ENCODE measurements at regions not wholly inside any gene's neighbourhood (a gene's known extent, or its start where the extent isn't known, plus 50 kb on each side); places are given as distances from the start of the nearest gene placed in this dataset.

- Mint-ChIP-seq H3K9me3 (ENCODE audit: unreplicated experiment) (no peaks in the 10 kb centered on the region), H3K27ac (ENCODE audit: unreplicated experiment) (no peak overlapping the region), H3K36me3 (ENCODE audit: low read depth, unreplicated experiment) (no peaks in the 10 kb centered on the region), H3K4me3 (ENCODE audit: unreplicated experiment) (no peak overlapping the region), H3K27me3 (ENCODE audit: unreplicated experiment) (peaks cover 2% of the 10 kb centered on the region), H3K4me1 (ENCODE audit: unreplicated experiment) (peaks cover 17% of the 10 kb centered on the region)
- DNase-seq (ENCODE audit: low spot score) = no peak
- no peak for TF ChIP-seq CTCF (IDR thresholded peaks at IDR 0.05; ENCODE audit: unreplicated experiment)
Measured at GRCh38 chr11:109507836-109508561, 86.0 kb downstream of the C11orf87 start.

- H3K4me3 Mint-ChIP-seq (ENCODE audit: unreplicated experiment) = no peak overlapping the region
- H3K4me1 Mint-ChIP-seq (ENCODE audit: unreplicated experiment) = peaks cover 17% of the 10 kb centered on the region
- no peak for TF ChIP-seq CTCF (IDR thresholded peaks at IDR 0.05; ENCODE audit: unreplicated experiment)
- no peak for DNase-seq (ENCODE audit: low spot score)
- H3K27me3 Mint-ChIP-seq (ENCODE audit: unreplicated experiment) = peaks cover 2% of the 10 kb centered on the region
- H3K9me3 Mint-ChIP-seq (ENCODE audit: unreplicated experiment) = no peaks in the 10 kb centered on the region
- H3K36me3 Mint-ChIP-seq (ENCODE audit: low read depth, unreplicated experiment) = no peaks in the 10 kb centered on the region
- H3K27ac Mint-ChIP-seq (ENCODE audit: unreplicated experiment) = no peak overlapping the region
Measured at GRCh38 chr11:109508943-109509342, 87.0 kb downstream of the C11orf87 start.

DNA sequence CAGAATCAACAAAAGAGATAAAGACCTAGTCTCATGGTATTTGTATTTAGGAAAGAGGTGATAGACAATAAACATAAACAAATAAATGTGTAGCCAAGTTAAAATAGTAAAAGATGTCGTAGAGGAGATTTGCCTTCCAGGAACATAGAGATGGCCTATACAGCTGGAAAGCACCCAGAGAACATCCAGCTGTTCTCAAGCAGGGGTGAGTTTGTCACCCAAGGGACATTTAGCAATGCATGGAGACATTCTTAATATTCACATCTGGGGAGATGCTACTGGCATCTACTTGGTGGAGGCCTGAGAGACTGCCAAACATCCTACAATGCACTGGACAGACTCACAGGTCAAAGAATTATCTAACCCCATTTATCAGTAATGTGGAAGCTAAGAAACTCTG lies 88.3 kb downstream of the C11orf87 start:
- H3K4me3 Mint-ChIP-seq (ENCODE audit: unreplicated experiment) = no peak overlapping the region
- H3K4me1 Mint-ChIP-seq (ENCODE audit: unreplicated experiment) = peaks cover 11% of the 10 kb centered on the region
- no peak for DNase-seq (ENCODE audit: low spot score)
- TF ChIP-seq CTCF (IDR thresholded peaks at IDR 0.05; ENCODE audit: unreplicated experiment) = no peak
- no peaks in the 10 kb centered on the region for H3K9me3 Mint-ChIP-seq (ENCODE audit: unreplicated experiment)
- no peaks in the 10 kb centered on the region for H3K36me3 Mint-ChIP-seq (ENCODE audit: low read depth, unreplicated experiment)
- peaks cover 1% of the 10 kb centered on the region for H3K27me3 Mint-ChIP-seq (ENCODE audit: unreplicated experiment)
- H3K27ac Mint-ChIP-seq (ENCODE audit: unreplicated experiment) = no peak overlapping the region

DNA sequence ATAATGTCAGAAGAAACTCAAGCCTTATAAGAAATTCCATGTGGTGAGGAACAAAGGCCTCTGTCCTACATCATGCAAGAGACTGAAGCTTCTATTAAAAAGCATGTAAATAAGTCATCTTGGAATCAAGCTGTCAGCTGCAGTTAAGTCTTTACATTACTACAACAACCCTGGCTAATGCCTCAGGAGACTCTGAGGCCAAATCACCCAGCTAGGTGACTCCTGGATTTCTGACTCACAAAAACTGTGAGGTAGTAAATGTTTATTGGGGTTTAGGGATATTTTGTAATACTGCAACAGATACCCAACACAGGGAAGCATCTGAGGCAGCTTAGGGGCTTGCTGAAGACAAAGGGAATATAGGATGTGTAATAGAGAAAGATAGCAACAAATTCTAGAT lies 89.6 kb downstream of the C11orf87 start:
- no peak for TF ChIP-seq CTCF (IDR thresholded peaks at IDR 0.05; ENCODE audit: unreplicated experiment)
- no peaks in the 10 kb centered on the region for H3K36me3 Mint-ChIP-seq (ENCODE audit: low read depth, unreplicated experiment)
- H3K9me3 Mint-ChIP-seq (ENCODE audit: unreplicated experiment) = no peaks in the 10 kb centered on the region
- H3K27ac Mint-ChIP-seq (ENCODE audit: unreplicated experiment) = no peak overlapping the region
- no peak for DNase-seq (ENCODE audit: low spot score)
- peaks cover 5% of the 10 kb centered on the region for H3K4me1 Mint-ChIP-seq (ENCODE audit: unreplicated experiment)
- no peak overlapping the region for H3K4me3 Mint-ChIP-seq (ENCODE audit: unreplicated experiment)
- H3K27me3 Mint-ChIP-seq (ENCODE audit: unreplicated experiment) = peaks cover 1% of the 10 kb centered on the region

DNA sequence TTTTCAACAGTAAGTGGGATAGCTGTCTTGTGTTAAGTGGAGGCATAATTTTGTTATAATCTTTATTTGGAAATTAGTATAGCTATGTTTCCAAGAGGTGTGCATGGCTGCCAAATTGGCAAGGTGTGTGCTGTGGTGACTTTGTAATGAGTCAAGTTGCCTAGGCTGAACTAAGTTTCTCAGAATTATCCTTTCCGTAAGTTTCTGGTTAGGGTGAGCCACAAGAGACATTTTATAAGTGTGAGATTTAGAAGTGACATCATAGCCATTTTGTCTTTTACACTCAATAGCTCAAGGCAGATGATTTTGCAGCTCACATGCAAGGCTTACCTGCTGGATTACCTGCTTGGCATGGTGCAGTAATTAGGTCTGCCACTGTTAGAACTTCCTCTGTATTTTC lies 90.3 kb downstream of the C11orf87 start:
- Mint-ChIP-seq H3K27me3 (ENCODE audit: unreplicated experiment) (peaks cover 1% of the 10 kb centered on the region), H3K36me3 (ENCODE audit: low read depth, unreplicated experiment) (no peaks in the 10 kb centered on the region), H3K4me1 (ENCODE audit: unreplicated experiment) (peaks cover 5% of the 10 kb centered on the region), H3K9me3 (ENCODE audit: unreplicated experiment) (no peaks in the 10 kb centered on the region), H3K27ac (ENCODE audit: unreplicated experiment) (no peak overlapping the region), H3K4me3 (ENCODE audit: unreplicated experiment) (no peak overlapping the region)
- DNase-seq (ENCODE audit: low spot score) = no peak
- TF ChIP-seq CTCF (IDR thresholded peaks at IDR 0.05; ENCODE audit: unreplicated experiment) = no peak
